Stimulated activated CD4-positive, alpha-beta T cell treated with anti-CD3 and anti-CD28 coated beads, Interleukin-1b, Interleukin-23, amount 100 ng/mL, for 48 hours (primary cell): ENCODE measurements at regions not wholly inside any gene's neighbourhood (a gene's known extent, or its start where the extent isn't known, plus 50 kb on each side); places are given as distances from the start of the nearest gene placed in this dataset.
"Not testable (repeated sequence)": the region's sequence is repeated elsewhere in the genome, so short reads cannot be mapped to it uniquely, and the experiment has no call there.

ENCODE experiments used
- DNase-seq: peaks from one replicate; pipeline ENCODE4 v3.0.0-alpha.2; 2020

DNA sequence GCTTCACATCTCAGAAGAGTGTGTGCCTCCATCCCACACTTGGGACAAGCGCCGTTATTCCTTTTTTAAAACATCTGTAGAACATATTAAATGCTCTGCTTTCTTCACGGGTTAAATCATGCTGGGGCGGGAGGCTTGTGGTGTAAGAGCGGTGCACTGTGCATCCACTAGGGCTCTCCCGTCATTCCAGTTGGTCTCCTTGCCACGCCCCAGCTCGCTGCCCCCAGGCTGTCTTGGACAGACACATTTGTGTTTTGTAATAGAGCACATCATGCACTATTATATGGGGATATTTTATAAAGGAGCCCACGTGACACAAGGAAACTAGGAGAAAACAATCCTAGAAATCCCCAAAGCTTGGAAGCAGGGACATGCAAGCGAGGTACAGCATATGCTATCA, 87.7 kb upstream of the PLGLB2 start:
- DNase-seq = not testable (repeated sequence)

DNA sequence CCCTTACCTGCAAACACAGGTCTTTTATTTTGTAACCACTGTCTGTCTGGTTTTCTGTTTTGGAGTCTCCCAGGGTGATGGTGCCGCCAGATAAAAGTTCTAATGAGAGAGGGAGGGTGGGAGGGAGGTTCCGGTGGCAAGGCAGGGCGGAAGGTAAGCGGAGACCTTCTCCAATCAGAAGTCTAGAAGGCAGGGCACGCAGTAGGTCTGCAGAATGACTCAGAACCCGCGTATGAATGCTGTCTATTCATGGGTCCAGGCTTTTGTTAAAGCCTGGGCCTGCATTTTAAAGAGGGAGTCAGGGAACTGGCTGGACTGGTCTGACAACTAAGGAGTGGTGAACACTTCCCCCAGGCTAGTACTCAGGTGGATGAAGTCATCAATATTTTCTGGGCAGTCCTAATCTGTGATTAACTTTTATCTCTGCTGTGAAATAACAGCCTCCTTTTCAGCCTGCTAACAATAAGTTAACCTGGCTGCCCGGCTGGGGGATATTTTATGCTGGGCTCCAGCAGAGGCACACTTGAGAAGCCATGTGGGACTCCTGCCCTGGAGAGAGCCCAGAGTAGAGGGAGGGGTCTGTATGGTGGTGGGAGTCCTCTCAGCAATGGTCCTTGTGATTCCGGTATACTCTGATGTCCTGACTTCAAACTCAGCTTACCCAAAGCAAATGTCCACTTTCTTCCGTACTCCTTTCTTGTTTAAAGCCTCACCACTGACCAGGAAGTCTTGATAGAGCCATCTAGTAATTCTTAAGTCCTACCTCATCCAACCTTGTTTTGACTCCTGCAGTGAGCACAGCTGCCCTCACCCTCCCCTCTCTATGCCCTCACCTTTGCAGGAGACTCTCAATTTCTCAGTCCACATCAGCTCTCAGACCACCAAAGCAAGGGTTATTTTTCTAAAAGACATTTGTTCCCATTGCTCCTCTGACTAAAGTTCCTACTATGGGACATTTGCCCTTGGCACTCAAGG, 85.3 kb upstream of the PLGLB2 start:
- not testable (repeated sequence) for DNase-seq

DNA sequence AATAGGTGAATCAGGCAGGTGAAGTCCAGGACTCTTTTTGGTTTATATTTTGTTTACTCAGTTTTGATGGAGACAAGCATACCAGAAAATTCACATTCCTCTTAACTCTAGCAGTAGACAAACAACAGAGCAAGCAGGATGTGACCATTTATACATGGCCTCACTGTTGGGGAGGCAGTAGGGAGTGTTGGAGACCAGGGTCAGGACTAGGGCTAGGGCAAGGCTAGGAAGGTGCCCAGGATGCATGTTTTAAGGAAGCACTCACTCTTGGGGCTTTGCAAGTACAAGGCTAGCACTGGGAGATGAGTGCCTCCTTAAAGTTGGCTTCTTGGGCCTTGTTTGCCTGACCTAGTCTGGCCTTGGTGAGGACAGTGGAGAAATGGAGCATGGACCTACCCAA, 84.5 kb upstream of the PLGLB2 start:
- DNase-seq = not testable (repeated sequence)

DNA sequence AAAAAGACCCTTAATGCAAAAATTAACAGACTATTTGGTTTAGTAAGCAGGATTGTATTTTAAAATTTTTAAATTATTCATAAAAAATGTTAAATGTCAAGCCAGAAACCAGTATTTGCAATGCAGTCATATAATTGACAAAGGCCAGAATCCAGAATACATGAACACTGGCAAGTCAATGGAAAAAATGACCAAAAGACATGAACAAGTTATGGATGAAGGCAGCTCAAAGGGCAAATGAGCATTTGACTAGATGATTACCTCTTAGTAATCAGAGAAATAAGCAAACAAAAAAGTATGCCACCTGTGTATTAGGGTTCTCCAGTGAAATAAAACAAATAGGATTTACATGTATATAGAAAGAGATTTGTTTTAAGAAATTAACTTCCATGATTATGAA, 80.9 kb upstream of the PLGLB2 start:
- not testable (repeated sequence) for DNase-seq

DNA sequence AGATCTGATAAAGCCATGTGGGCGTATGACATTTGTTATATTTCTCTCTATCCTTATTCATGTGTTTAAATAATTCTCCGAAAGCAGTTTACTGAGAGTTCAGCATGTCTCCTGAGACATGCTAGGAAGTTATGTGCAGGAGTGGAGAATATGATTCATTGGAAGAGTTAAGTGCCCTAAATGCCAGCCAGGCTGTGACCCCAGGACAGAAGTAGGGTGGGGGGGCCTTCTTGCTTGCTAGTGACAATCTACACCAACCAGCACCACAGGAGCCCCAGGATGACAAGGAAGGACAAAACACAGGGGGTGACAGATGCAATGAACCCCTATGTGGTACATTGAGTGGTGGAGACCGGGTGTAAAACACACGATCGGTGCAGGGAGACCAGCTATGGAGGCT, 79.5 kb upstream of the PLGLB2 start:
- DNase-seq = not testable (repeated sequence)

DNA sequence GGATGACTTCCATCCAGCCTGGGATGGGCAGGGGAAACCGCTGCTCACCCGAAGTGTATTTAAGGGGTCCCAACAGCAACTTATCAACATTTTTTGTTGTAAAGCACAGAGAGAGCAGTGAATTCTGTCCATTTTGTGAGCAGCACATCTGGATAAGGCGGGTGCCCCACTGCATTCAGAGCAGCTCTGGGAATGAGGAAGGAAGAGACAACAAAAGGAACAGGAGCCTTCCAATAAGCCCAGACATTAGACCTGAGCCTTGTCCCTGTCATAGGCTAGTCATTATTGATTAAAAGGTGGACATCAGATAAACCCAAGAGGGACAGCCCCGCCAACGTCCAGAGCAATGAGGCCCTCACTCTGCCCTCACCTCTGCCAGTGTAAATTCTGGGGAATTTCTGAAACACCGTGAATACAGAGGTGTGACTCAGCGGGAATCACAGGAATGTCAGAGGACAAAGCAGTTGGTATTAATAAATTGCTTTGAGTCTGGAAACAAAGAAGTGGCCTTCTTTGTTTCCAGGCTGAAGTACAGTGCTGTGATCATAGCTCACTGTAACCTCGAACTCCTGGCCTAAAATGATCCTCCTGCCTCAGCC, 78.2 kb upstream of the PLGLB2 start:
- not testable (repeated sequence) for DNase-seq

DNA sequence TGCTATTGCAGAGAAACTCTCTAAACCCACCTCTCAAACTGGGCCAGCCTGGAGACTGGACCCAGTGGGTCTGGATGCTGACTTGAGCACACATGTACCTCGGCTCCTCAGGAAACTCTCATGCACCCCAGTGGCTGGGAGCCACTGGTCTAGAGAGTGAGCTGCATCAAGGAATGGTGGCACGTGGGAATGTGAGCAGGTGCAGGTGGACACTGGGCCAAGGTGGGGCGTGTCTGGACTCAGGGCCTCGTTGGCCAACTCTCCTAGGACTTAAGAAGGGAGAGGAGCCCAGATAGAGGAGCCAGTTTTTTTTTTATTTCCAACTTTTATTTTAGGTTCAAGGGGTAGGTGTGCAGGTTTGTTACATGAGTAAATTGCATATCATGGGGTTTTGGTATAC, 75.5 kb upstream of the PLGLB2 start:
- DNase-seq = not testable (repeated sequence)

DNA sequence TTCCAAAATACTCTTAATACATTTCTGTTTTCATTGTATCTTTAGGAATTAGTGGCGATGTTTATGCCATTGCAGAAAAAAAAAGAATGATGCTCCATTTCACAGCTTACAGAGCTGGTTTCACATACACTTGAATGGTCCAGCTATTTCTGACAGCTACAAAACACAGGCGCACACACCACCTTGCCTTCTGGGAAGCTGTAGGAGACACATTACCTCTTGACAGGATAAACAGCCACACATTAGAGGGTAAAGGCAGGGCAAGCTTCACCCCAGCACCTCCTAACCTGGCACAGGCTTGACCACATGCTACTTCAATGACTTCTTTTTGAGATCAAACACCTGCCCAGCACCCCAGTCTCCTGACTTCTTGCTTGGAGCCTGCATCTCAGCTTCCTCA, 73.2 kb upstream of the PLGLB2 start:
- not testable (repeated sequence) for DNase-seq

DNA sequence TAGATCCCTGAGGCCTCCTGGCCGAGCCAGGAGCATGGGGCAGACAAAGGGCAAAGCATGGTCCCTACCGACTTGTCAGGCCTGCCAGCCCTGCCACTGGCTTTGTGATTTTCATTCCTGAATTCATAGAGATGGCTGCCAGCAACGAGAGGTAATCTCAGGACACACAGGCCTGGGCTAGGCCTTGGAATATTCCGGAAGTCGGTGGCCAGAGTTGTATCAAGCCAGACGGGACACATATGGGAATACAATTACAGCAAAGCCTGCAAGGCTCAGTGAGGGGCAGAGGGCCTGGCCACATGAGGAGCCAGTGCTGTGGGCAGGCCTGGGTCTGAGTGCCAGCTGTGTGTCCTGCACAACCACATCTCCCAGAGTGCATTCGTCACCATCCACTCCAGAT, 72.4 kb upstream of the PLGLB2 start:
- not testable (repeated sequence) for DNase-seq

DNA sequence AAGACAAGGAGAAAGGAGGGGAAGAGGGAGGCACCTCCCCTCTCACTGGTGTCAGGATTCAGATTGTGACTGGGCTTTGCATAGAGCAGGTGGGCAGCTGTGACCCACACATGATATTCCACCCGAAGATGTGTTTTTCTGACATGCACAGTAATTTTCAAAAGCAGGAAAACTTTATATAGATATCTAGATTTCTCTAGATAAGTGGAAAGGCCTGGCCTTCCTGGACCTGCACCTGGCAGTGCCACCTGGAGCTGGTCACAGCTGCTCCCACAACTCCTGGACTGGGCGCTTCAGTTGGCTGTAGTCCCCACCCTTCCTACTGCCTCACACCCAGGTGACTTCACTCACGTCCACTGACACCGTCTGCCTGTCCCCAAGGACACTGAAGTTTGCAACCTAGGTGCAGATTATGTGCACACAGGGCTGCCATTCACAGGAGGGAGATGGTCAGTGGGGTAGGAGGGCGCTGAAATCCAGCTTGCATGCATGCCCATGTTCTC, 70.4 kb upstream of the PLGLB2 start:
- not testable (repeated sequence) for DNase-seq

DNA sequence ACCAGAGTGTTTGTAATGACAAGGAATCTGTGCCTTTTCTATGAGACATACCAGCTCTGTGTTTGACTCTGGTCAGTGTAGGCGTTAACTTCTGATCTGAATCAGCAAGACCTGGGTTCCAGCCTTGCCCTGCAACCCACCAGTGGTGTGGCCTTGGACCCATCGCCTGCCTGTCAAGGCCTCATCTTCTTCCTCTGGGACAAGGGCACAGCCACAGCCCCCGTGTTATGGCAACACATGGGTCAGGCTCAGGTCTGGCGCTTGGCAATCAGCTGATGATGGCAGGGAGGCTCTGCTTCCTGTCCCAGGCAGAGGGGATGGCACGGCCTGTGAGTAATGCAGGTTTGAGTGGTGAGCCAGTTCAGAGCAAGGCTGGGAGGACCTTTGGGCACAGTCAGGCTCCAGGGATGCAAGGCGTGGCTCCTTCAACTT, 69.1 kb upstream of the PLGLB2 start:
- not testable (repeated sequence) for DNase-seq

DNA sequence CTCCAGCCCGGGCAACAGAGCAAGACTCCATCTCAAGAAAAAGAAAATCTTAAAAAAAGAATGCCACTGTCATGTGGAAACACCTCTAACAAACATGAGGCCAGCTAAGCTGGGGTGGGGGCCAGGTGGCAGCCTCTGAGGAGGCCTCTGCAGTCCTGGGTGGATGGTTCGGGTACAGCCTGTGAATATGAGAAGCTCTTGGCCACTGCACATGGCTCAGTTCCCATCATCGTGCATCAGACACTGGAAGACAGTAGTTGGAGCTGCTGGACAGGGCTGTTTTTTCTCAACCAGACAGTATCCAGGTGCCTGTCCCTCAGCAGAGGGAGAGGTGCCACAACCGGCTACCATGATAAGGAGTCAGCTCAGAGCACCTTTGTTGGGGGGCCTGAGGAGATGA, 67.9 kb upstream of the PLGLB2 start:
- DNase-seq = not testable (repeated sequence)

DNA sequence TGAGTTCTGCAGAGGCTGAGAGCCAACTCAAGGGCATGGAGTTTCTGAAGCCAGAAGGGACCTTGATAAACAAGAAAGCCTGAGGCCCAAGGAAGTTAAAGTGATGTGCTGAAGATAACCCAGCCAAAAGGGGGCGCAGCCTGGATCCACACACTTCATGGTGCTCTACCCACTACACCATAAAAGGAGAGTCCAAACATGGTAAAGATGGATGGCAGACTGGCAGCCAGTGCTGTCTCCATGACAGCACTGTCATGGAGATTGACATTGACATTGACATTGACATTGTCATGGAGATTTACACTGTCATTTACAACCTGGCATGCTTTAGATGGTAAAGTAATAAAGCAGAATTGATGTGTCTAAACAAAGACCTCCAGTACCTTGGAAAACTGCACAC, 67.2 kb upstream of the PLGLB2 start:
- DNase-seq = not testable (repeated sequence)

DNA sequence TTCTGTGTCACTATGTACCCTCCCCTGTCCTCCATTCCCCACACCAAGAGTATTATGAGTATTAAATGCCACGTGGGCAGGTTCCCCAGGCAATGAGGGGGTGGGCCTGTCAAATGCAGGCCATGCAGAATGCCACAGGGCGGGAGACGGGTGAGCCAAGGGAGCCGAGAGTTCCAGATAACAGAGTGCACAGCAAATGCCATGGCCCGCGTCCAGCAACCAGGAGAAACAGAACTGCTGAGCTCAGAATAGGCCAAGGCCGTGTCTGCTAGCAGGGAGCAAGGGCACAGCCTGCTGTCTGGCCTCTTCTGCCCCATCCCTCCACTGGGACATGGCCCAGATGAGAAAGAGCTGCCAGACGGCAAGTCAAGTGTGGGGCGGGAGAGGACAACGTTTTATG, 64.4 kb upstream of the PLGLB2 start:
- DNase-seq = not testable (repeated sequence)

DNA sequence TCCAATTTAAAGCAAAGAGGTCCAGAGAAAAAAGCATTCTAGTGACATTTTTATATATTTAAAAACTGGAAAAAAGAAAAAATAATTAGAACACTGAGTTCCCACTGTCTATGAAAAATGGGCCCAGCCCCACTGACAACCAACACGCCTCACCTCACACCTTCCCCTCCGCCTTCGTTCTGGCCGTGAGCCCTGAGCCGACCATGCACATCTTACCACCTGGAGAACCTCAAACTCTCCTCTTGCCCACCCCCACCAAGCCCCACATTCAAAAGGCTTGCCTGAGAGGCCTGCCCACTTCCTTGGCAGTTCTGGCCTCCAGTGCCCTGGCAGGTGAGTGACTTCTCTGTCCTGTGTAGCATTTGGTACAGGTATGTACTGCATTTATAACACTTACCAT, 63.9 kb upstream of the PLGLB2 start:
- DNase-seq = not testable (repeated sequence)

DNA sequence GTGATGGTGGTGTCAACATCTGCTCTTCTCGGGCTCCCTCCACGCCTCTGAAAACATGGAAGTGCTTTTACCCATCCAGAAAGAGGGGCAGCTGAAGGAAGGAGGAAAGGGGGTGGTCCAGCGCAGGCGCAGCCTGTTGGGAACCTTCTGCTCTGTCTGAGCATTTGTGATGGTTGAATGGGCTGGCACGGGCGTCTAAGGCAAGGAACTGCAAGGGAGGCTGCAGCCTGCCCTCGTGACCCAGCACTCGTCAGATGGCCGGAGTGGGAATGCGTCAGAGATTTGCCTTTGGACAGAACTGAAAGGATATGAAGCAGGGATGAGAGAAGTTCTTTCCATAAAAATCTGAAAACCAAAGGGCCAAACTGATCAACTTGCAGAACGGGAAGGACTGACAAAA, 62.3 kb upstream of the PLGLB2 start:
- DNase-seq = not testable (repeated sequence)

DNA sequence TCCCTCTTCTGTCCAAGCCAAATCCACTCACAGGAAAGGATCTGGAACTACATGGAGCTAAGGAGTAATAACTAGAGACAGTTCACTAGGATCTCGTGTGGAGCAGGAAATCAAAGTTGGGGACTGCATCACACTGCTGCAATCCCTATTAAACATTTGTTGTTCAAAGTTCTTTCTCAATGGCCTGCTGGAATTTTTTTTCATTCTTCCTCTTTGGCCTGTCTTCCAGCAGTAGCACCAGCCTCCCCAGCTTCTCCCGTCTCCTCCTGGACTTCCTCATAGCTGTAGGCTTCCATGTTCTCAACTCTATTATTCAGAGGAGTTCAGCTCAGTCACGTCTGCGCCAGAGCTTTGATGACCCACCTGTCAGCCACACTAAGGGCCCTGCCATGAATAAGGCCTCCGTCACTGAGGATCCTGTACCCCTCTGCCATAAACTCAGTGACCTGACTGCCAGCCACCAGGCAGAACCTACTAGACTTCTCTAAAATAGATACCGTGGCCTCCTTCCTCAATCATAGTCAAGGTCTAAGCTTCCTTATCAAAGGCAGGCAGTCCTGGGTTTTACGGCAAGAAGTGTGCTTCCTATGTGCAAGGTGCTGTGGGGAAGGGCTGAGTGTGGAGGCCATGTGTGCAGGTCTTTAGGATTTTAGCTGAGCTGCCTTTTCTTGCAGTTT, 60.9 kb upstream of the PLGLB2 start:
- DNase-seq = not testable (repeated sequence)

DNA sequence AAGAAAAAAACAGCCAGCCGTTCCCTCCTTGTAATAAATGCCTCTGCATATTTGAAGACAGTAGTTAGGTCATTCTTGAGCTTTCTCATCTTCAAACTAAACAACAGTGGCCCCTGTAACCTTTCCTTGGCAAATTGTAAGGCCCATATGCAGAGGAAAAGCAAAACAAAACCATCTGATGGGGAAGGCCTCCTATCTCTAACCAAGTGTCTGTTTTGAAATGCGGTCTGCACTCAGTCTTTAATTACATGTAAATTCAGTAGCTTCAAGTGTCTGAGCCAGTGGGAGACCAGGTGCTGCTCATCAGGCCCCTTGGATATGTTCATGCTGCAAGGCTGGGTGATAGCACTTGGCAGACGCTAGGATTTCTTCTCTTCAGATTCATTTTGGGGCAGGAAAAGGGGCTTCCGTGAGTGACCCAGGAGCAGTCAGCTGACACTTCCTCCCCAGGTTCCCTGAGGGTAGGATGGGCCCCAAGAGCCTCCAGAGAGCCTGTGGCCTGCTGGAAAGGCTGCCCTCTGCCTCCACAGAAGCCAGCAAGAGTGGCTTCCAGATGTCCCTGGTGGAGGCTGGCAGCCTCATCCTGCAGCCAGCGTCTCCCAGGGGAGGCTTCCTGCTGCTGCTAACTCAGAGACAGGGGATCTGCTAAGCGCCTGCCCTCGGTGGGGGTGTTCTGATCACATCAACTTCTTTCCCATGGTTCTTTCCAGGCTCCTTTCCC, 60.2 kb upstream of the PLGLB2 start:
- not testable (repeated sequence) for DNase-seq

DNA sequence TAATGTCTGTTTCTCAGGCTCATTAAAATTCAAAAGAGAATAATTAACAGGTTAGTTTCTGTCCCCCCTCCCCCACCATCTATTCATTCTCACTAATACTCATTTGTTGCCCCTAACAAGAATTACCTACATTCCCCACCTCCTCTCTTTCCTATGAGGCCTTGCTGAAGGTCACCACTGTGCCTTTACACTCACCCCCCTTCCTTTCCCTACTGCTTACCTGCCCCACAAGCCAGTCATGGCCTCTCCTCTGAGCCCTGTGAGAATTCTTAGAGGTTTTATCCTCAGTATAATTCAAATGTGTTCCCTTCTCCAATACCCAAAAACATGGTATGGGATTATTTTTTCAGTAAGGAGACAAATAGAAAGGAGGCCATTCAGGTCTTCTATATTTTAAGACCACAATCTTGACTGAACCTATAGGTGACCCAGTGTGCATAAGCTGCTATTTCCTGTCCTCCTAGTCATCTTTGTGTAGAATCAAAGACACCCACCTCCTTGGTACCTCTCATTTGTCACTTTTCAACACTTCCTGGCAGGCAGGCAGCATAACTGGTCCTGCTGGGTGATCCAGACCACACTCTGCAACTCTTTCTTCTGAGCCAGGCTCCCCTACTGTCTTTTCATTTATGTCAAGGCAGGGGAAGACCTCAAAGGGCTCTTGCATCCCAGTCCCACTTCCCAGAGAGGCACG, 55.8 kb upstream of the PLGLB2 start:
- not testable (repeated sequence) for DNase-seq

DNA sequence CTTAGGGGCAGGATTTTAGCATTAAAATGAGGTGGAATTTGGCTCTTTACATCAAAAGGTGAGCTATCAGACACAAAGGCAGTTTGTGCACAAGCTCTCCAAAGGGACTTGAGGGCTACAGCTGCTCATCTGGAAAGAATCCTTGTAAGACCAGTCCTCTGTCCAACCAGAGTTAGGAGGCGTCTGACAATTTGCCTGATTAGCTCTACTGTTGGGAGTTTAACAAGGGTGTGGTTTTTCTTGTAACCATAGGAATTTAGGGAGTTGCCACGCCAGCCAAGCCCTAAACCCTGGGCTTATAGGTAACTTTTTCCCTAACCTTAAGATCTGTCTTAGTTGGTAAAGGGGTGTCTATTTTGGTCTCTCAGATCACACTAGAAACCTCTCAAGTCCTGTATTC, 55.0 kb upstream of the PLGLB2 start:
- not testable (repeated sequence) for DNase-seq

DNA sequence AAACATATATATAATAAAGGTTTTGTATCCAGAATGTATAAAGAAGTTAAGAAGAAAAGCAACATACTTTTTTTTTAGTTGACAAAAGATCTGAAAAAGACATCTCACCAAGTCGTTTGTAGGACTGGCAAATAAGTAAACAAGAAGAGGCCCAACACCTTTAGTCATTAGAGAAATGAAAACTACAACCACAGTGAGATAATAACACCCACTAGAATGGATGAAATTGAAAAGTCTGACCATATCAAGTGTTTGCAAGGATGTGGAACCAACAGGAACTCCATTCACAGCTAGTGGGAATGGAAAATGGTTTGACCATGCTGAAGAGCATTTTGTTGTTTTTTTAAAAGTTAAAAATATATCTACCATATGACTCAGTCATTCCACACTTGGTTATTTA, 54.0 kb upstream of the PLGLB2 start:
- DNase-seq = not testable (repeated sequence)
